ENCODE measurements at regions not wholly inside any gene's neighbourhood (a gene's known extent, or its start where the extent isn't known, plus 50 kb on each side); places are given as distances from the start of the nearest gene placed in this dataset.

GRCh38 chr11:101354801-101355200 lies 225.2 kb upstream of the PGR start:
- Histone ChIP-seq H3K4me3 (replicated peaks; ENCODE audit: insufficient read depth, low read length) (no peak overlapping the region), H3K27ac (replicated peaks) (no peak overlapping the region), H3K27me3 (ENCODE audit: insufficient read depth, poor library complexity, severe bottlenecking) (no peaks in the 10 kb centered on the region)
- DNase-seq (ENCODE audit: low read depth in 1 of 2, low spot score in 1 of 2), result no peak
- no peak for TF ChIP-seq POLR2AphosphoS5 (IDR thresholded peaks at IDR 0.05; ENCODE audit: low read depth)
- TF ChIP-seq CTCF (IDR thresholded peaks at IDR 0.05; ENCODE audit: insufficient read depth, low read length), result no peak
- TF ChIP-seq SPI1 (IDR thresholded peaks at IDR 0.05; ENCODE audit: borderline replicate concordance, low read depth), result no peak
- no peak for TF ChIP-seq GABPA (IDR thresholded peaks at IDR 0.05; ENCODE audit: low read depth)
- no peak for TF ChIP-seq REST (IDR thresholded peaks at IDR 0.05; ENCODE audit: insufficient replicate concordance, low read depth)

GRCh38 chr11:101348786-101349185 lies 219.2 kb upstream of the PGR start:
- TF ChIP-seq POLR2AphosphoS5 (IDR thresholded peaks at IDR 0.05; ENCODE audit: low read depth) (no peak), GABPA (IDR thresholded peaks at IDR 0.05; ENCODE audit: low read depth) (no peak)
- no peak for DNase-seq (ENCODE audit: low read depth in 1 of 2, low spot score in 1 of 2)
- no peaks in the 10 kb centered on the region for H3K27me3 ChIP-seq (ENCODE audit: insufficient read depth, poor library complexity, severe bottlenecking)
- H3K4me3 ChIP-seq (replicated peaks; ENCODE audit: insufficient read depth, low read length), result no peak overlapping the region
- no peak overlapping the region for H3K27ac ChIP-seq (replicated peaks)

GRCh38 chr11:101346591-101346990 lies 217.0 kb upstream of the PGR start:
- no peak for DNase-seq (ENCODE audit: low read depth in 1 of 2, low spot score in 1 of 2)

More at GRCh38 chr11:101346591-101346990, 217.0 kb upstream of the PGR start:
- Histone ChIP-seq H3K27ac (replicated peaks) (no peak overlapping the region), H3K4me3 (replicated peaks; ENCODE audit: insufficient read depth, low read length) (no peak overlapping the region), H3K27me3 (ENCODE audit: insufficient read depth, poor library complexity, severe bottlenecking) (no peaks in the 10 kb centered on the region)
- no peak for TF ChIP-seq GABPA (IDR thresholded peaks at IDR 0.05; ENCODE audit: low read depth)
- no peak for TF ChIP-seq CTCF (IDR thresholded peaks at IDR 0.05; ENCODE audit: insufficient read depth, low read length)
- TF ChIP-seq POLR2AphosphoS5 (IDR thresholded peaks at IDR 0.05; ENCODE audit: low read depth), result no peak
- TF ChIP-seq REST (IDR thresholded peaks at IDR 0.05; ENCODE audit: insufficient replicate concordance, low read depth), result no peak
- no peak for TF ChIP-seq SPI1 (IDR thresholded peaks at IDR 0.05; ENCODE audit: borderline replicate concordance, low read depth)
